NCI-H1417 treated with DMSO at 0.1 percent for 48 hours (cell line): ENCODE measurements at regions not wholly inside any gene's neighbourhood (a gene's known extent, or its start where the extent isn't known, plus 50 kb on each side); places are given as distances from the start of the nearest gene placed in this dataset.

Source experiments
- DNase-seq: peaks from one replicate; lab custom pipeline; 2025; lab: John Stamatoyannopoulos, UW

DNA sequence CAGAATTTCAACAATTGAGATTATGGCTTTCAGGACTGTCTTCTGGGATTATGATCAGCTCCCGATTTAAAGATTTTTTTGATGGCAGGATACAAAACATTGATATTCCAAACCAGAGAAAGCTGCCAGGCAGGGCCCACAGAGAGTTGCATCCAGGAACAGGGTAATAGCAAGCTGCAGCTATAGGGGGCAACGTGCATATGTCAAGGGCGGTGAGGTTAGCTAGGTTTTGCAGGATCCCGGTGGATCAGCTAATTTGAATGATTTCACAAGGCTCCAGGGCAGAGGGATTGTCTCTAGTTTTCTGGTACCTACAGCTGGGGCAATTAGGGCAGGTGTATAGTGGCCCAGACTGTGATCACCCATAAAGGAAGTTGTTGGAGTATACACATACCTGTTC lies 339.4 kb downstream of the CHSY3 start:
- no peak for DNase-seq

DNA sequence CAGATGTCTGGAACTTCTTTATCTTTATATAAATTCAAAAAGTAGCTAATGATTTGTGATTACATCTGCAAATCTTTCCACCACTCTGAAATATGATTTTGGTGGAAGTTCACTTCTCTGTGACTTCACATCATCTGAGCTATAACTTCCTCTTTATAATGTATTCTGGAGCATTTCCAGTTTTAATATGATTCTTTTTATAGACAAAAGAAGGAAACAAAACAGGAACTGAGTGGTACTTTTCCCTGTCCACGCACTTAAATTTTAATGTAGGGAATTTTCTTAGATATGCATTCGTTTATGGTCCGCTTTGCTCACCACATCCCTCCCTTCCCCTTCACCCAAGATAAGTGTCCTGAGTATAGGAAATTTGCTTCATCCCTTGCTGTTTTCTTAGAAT lies 333.5 kb downstream of the CHSY3 start:
- no peak for DNase-seq
